HG03571 (cell line): ENCODE measurements at regions not wholly inside any gene's neighbourhood (a gene's known extent, or its start where the extent isn't known, plus 50 kb on each side); places are given as distances from the start of the nearest gene placed in this dataset.
"Not testable (repeated sequence)": the region's sequence is repeated elsewhere in the genome, so short reads cannot be mapped to it uniquely, and the experiment has no call there.

Experiments
- ATAC-seq: cut with Tn5 transposase; IDR thresholded peaks from one replicate; pipeline ENCODE4 v1.9.1; 2021; ENCODE audit not compliant: unreplicated experiment

DNA sequence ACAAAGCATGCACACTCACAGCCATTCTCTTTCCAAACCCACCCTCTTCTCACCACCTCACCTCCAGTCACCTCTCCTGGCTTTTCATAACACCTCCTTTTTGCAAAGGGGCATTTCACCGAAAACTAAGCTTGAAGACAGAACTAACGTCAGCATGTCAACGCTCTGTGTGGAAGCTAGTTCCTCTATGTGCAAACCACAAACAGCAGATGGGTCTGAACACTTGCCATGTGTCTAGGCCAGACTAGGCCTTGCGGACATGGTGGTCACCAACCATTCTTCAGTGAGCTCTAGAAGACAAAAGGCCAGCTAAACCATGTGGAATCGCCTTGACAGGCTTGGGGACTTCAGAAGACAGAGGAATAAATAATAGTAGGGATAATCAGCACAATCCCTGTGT is 148.5 kb downstream of the TXNL1 start:
- ATAC-seq, result no peak

DNA sequence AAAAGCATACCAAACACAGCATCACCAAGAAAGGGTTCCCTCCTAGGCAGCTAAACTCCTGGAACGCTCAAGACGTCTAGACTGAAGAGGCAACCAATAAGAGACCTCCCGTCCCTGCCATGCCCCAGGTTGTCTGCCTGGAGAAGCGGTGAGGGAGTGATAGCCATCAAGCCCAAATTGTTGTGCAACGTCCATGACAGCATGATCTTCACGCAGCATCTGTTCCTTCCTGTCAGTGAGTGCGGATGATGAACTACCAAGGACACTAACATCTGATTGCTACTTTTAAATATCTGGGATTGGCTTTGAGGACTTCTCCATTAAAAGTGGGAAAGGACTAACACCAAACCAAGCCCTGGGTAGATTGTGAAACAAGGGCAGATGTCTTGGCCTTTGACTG is 149.7 kb downstream of the TXNL1 start:
- ATAC-seq, result no peak

- no peak for ATAC-seq
Observed at GRCh38 chr18:56487801-56488200, 150.6 kb downstream of the TXNL1 start.

DNA sequence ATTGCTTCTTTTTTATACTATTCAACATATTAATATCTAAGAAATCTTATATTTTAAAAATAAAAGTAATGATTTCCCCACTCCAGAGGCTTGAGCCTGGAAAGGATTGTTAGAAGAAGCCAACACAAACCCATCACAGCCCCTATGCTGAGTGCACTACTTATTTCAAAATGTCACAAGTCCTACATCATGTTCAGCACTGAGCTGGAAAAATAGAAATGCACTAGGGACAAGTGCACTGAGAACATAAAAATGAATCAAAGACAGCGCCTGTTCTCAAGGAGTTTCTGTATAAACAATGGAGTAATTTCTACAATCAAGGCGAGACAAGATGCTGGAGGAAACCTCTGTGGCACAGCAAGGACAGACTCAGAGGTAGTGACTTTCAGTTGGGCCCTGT is 155.0 kb downstream of the TXNL1 start:
- no peak for ATAC-seq

DNA sequence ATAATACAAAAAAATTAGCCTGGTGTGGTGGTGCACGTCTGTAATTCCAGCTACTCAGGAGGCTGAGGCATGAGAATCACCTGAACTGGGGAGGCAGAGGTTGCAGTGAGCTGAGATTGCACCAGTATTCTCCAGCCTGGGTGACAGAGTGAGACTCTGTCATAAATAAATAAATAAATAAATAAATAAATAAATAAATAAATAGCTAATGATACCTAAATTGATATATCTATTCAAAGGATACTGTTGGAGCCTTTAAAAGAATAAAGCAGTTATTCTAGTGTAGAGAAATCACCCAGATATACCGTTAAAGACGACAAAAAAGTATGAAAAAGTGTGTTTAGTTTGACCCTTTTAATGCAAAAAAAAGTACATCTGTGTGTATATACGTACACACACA is 155.6 kb downstream of the TXNL1 start:
- ATAC-seq, result not testable (repeated sequence)

- ATAC-seq, result no peak
Observed at GRCh38 chr18:56481751-56482150, 156.6 kb downstream of the TXNL1 start.

DNA sequence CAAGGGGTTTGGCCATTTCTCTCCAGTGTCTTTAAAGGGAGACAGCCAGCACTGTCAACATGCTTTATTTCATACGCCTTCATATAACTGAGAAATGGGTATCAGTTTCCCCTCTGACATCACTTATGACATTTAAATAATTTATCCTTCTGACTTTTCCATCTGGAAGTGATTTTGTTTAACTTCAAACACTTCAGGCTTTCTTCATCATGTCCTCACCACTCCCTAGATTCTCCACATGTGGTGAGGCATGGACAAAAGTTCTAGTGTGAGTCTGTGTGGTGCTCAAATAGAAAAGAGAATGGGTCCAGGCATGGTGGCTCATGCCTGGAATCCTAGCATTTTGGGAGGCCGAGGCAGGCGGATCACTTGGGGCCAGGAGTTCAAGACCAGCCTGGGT is 158.6 kb downstream of the TXNL1 start:
- ATAC-seq, result no peak

GRCh38 chr18:56475250-56475649 is 163.1 kb downstream of the TXNL1 start:
- no peak for ATAC-seq

DNA sequence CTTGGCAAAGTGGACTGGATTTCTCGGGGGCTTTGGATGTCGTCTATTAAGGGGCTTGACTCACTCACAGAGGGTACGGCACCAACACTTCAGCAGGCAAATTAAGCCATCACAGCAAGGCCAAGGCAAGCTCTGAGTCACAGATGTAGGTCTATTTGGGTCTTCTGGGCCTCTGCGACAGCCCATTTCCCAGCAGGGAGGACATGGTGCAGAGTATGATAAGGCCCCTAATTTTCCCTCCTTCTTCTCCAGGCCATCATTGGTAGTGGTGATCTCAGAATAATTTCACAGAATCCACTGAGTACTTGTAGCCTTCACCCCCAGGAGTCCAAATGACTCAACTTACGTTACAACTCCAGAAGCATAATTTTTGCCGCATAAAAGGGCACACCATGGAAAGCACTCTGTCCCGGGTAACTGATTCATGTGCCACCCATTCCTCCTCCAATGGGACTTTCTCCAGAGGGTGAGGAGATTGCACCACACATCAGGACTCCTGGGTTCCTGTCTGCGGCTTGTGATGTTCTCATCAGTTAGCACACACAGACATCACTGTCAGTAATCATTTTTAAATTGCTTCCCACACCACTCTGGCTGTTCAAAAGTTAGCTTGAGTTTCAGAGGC is 164.9 kb downstream of the TXNL1 start:
- ATAC-seq, result no peak

DNA sequence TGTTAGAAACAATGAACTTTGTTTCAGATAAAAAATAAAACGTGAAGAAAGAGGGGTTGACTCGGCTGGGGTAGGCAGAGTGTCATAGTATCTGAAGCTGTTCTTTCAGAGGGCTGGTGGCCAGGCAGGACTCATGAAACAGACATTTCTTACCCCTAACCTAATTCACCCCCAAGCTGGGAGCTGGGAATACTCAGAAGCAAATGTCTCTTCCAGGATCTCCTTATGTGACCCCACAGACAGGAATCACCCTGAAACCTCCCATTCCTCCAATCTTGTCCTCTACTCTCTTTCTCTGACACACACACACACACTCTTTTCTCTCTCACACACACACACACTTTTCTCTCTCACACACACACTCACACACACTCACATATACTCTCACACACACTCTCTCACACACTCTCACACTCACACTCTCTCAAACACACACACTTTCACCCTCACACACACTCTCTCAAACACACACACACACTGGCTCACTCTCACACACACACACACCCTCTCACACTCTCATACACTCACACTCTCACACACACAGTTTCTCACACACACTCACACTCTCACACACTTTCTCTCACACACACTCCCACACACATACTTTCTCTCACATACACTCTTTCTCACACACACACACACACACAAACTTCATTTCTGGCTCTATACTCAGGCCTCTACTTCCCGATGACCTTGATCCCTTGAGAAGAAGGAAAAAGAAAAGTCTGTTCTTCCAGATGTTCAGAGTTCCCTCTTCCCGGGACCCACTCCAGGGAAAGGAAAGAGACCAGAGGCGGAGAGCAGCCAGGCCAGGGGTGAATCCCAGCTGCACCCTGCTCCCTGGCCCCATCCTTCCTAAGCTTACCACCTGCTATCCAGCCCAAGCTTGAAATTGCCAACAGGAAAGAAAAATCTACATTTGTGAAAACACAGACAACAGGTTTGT is 167.7 kb downstream of the TXNL1 start:
- ATAC-seq, result no peak

GRCh38 chr18:56469582-56469981 is 168.8 kb downstream of the TXNL1 start:
- ATAC-seq, result no peak

GRCh38 chr18:56468396-56468795 is 170.0 kb downstream of the TXNL1 start:
- ATAC-seq, result no peak

- no peak for ATAC-seq
Observed at GRCh38 chr18:56462276-56462675, 176.1 kb downstream of the TXNL1 start.

GRCh38 chr18:56461151-56461550 is 177.2 kb downstream of the TXNL1 start:
- ATAC-seq, result no peak

- no peak for ATAC-seq
Observed at GRCh38 chr18:56460581-56460980, 177.8 kb downstream of the TXNL1 start.

- no peak for ATAC-seq
Observed at GRCh38 chr18:56458770-56459712, 179.4 kb downstream of the TXNL1 start.

- no peak for ATAC-seq
Observed at GRCh38 chr18:56455874-56456273, 182.5 kb downstream of the TXNL1 start.

GRCh38 chr18:56455141-56455540 is 183.3 kb downstream of the TXNL1 start:
- ATAC-seq, result no peak

- ATAC-seq, result no peak
Observed at GRCh38 chr18:56453631-56454030, 184.8 kb downstream of the TXNL1 start.

GRCh38 chr18:56451188-56451587 is 187.2 kb downstream of the TXNL1 start:
- no peak for ATAC-seq

- no peak for ATAC-seq
Observed at GRCh38 chr18:56448751-56449150, 189.6 kb downstream of the TXNL1 start.
